Neural cell (in vitro differentiated cells): ENCODE measurements at regions not wholly inside any gene's neighbourhood (a gene's known extent, or its start where the extent isn't known, plus 50 kb on each side); places are given as distances from the start of the nearest gene placed in this dataset.

Experiments used
- TAF1 ChIP-seq: IDR thresholded peaks from 2 replicates; pipeline ENCODE4 v1.6.1; 2012; ENCODE audit warnings: low read depth
- TF ChIP-seq, protein P1 (sequence below): fragments of 450-650 bp; IDR thresholded peaks from 2 replicates; pipeline ENCODE4 v1.5.1; 2014; ENCODE audit warnings: antibody characterized with exemption, mild to moderate bottlenecking, moderate library complexity; ENCODE audit not compliant: poor library complexity, severe bottlenecking

DNA sequence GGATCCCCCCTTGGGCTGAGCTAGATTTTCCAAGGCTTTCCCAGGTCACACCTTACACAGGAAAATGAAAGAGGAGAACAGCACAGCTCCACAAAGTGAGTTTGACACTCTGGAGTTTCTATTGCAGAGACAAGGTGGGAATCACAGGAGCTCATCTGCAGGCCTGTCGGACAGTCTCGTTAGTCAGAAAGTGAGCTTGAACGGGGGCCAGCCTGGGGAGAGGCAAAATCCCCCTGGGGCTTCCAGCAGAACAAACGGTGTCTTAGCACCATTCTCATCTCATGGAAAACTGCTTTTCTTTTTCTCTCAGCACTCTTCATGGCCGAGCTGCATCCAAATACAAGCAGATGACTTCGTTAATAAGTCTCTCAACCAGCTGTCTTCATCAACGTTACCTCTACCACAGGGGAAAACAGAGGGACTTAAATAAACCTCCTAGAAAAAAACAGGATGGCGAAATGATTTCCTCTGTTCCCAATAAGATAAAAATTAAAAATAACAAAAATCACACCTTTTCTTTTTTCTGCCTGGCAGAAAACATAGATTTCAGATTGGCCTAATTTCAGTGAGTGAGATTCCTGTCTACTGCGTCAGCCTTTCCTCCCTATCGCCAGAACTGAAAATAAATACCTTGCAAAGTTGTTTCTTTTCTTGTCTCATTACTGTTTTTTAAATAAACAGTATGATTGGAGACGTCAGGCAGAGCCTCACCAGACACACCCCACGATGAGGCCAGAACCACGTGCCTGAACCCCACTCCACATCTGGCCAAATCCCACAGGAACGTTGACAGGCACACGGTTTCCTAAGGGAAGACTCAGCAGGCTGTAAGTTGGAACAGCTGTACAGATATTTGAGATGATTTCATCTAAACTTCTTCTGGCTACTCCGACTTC, 219.0 kb downstream of the TTLL2 start:
- TF ChIP-seq, protein P1, sequence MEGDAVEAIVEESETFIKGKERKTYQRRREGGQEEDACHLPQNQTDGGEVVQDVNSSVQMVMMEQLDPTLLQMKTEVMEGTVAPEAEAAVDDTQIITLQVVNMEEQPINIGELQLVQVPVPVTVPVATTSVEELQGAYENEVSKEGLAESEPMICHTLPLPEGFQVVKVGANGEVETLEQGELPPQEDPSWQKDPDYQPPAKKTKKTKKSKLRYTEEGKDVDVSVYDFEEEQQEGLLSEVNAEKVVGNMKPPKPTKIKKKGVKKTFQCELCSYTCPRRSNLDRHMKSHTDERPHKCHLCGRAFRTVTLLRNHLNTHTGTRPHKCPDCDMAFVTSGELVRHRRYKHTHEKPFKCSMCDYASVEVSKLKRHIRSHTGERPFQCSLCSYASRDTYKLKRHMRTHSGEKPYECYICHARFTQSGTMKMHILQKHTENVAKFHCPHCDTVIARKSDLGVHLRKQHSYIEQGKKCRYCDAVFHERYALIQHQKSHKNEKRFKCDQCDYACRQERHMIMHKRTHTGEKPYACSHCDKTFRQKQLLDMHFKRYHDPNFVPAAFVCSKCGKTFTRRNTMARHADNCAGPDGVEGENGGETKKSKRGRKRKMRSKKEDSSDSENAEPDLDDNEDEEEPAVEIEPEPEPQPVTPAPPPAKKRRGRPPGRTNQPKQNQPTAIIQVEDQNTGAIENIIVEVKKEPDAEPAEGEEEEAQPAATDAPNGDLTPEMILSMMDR, result no peak
- no peak for TF ChIP-seq TAF1
